ENCODE measurements at regions not wholly inside any gene's neighbourhood (a gene's known extent, or its start where the extent isn't known, plus 50 kb on each side); places are given as distances from the start of the nearest gene placed in this dataset.
A peak's percentile ranks its signal among the peaks of the same experiment; 100 is the strongest.

DNA sequence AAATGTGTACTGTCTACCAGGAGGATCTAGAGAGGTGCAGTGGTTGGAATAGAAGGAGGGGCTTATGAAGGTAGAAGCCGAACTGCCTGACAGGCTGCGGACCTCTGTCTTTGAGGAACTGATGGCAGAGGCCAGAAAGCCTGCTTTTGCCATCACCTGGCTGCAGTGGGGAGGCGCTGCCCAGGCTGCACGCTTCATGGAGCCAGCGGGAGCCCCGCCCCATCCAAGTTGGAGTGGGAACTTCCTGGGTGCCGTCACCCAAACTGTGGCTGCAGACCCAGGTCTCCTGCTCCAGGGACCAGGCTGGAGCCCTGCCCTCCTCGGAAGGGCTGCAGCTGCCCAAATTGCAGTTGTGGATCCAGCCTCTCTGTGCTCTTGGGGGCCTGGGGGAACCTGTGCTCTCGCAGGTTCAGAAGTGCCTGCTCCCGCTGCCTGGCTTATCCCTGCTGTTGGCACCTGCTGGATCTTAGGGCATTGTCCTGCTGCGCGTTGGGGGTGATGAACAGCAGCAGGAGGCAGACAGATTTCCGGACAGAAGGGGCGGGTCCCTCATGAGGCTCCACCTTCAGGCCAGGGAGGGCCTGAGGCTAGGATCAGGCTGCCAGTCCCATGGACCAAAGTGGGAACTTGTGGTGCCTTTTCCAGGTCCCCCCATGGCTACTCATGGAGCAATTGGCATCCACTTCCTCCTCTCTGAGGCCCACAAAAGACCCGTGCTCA lies 118.0 kb upstream of the PLPPR4 start:
- no peak for DNase-seq

DNA sequence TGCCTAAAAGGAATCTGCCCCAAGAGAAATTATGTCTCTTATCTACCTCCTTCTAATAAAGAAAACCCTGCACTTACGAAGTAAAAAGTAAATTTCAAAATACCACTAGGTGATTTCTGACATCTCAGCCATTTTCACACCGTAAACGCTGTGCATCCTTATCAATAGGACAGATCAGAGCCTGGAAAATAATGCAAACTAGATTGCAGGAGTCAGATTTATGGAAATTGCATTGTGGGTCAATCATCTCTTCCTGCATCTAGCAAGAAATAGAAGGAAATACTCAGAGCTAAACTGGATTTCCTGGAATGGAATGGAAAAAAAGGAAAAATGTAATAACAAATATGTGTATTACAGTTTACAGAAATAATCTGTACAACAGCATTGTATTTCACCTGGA lies 114.3 kb upstream of the PLPPR4 start:
- intact Hi-C loops (cut with DNase I), result no loop called here
- DNase-seq, result no peak

More for the DNA sequence above, 118.0 kb upstream of the PLPPR4 start:
- intact Hi-C loops (cut with DNase I), result no loop called here

DNA sequence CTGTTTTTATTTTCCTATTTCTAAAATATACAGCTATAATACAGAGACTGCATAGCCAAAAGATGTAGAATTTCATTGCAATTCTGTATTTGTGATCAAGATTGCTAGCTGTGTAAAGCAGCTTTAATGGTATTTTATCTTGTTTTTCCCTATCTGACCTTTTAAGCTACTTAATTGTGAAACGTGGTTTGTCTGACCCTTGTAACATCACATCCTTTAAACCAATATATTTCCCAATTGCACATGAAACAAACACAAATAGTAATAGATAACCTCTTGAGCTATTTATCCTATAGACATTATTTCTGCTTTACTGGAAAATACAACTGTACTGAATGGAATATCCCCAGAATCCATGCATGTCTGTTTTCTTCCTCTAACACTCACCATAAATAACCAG lies 112.2 kb upstream of the PLPPR4 start:
- intact Hi-C loops (cut with DNase I), result no loop called here
- no peak for DNase-seq

DNA sequence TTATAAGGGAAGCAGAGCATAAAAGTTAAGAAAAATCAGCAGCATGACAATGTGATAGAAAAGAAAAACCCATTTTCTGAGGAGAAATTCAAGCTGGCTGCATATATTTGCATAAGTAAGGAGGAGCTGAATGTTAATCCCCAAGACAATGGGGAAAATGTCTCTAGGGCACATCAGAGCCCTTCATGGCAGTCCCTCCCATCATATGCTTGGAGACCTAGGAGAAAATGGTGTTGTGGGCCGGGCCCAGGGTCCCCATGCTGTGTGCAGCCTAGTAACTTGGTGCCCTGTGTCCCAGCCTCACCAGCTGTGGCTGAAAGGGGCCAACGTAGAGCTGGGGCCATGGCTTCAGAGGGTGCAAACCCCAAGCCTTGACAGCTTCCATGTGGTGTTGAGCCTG lies 100.6 kb upstream of the PLPPR4 start:
- DNase-seq, result no peak
- intact Hi-C loops (cut with DNase I), result no loop called here

DNA sequence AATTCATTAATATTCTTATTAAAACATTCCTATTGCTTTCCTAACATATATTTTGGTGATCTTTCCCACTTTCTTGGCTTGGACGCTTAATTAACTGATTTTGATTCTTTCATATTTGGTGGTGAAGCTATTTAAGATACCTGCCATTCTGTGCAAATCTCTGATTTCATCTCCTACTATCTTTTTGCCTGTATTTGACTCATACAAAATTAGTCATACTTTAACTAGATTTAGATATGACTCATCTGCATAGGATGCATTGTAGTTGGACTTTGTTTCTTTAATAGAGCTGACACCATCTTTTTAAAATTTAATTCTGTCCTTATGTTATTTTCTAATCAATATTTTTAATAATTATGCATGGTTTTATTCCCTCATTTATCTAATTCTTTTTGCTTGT lies 93.8 kb upstream of the PLPPR4 start:
- intact Hi-C loops (cut with DNase I), result loop anchor here (10.0 kb wide), 1 partner anchor 304 kb away; no protein-coding TSS in a partner anchor
- DNase-seq, result no peak

DNA sequence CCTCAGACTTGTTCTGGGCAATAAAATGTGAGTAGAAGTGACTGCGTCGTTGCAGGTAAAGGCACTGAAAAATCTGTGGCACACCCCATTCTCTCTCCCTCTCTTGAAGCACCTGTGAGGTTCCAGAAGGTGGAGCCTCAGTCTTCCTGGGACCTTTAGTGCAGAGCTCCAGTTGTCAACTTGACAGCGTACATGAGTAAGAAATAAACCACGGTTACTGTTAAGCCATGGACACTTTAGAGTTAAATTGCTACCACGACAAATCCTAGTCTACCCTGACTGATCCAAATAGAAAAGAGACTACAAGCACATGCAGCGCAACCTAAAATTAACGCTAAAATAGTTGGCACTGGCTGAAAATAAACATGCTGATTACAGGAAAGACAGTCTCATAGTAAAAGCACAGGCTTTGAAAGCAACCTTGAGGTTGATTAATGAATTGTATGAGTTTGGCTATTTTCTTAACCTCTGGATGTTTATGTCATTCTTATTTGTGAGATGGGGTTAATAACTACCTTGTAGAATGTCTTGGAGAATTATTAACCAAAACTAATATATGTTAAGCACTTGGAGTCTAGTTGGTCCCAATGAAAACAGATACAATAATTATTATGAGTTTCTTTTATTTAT lies 93.0 kb upstream of the PLPPR4 start:
- DNase-seq, result no peak
- intact Hi-C loops (cut with DNase I), result loop anchor here (10.0 kb wide), 1 partner anchor 304 kb away; no protein-coding TSS in a partner anchor

DNA sequence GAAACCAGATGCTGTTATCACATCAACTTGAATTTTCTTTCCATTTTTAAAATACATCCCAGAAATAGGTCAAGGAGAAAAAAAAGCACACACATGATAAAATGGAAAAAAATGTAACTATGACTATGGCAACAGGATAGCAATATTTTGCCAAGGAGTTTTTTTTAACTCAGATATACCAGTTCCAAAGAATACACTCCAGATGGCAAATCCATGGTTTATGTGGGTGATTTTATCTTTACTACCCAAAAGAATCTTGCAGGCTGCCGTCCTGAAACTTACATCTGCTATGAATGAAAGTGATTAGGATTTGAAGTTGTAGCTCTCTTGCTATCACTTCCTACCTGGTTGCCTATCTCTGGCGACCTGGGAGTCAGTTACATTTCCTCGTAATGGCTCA lies 91.0 kb upstream of the PLPPR4 start:
- intact Hi-C loops (cut with DNase I), result loop anchor here (10.0 kb wide), 1 partner anchor 302 kb away; no protein-coding TSS in a partner anchor
- DNase-seq, result no peak

DNA sequence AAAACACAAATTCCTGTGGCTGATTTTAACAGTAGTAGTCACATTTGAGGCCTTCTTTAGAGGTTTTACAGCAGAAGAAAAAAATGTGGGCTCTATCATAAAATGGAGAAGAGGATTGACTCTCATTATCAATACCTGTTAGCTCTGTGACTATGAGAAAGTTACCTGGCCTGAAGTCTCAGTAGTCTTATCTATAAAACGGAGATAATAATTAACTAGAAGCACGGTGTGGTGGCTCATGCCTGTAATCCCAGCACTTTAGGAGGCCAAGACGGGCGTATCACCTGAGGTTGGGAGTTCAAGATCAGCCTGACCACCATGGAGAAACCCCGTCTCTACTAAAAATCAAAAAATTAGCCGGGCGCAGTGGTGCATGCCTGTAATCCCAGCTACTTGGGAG lies 90.4 kb upstream of the PLPPR4 start:
- DNase-seq, result no peak
- intact Hi-C loops (cut with DNase I), result loop anchor here (10.0 kb wide), 1 partner anchor 301 kb away; no protein-coding TSS in a partner anchor

DNA sequence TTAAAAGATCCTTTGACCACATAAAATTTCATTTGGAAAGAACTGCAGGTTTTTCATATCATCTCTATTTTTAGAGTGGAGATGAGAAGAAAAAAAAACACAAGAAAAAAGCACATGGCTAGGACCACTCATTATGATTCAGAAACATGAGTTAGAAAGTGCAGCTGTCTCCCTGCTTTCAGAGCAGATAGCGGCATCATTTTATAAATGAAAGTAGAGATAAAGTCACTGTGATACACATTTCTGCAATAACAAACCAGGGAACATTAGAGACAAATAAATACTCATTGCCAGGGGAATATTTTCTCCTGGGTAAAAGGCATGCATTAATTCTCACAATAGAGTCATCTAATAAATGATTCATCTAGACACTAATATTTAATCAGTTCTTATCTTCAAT lies 87.5 kb upstream of the PLPPR4 start:
- no peak for DNase-seq
- intact Hi-C loops (cut with DNase I), result loop anchor here (10.0 kb wide), 1 partner anchor 298 kb away; no protein-coding TSS in a partner anchor

DNA sequence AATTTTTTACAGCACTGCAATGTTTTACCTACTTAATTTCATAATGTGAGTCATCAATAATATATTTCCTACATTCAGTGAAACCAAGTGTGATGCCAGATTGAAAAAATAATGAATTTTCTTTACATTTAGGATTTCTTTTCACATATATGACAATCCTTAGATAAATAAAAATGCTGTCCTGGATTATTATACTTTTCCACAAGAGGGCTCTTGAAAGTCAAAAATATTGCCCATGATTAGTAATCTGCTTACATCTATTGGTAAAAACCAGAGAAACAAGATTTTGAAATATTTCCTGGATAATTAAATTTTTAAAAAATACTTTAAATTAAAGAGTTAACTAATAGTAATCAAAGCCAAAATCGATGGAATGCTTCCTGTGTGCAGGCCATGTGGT lies 86.8 kb upstream of the PLPPR4 start:
- intact Hi-C loops (cut with DNase I), result loop anchor here (10.0 kb wide), 1 partner anchor 297 kb away; no protein-coding TSS in a partner anchor
- no peak for DNase-seq

DNA sequence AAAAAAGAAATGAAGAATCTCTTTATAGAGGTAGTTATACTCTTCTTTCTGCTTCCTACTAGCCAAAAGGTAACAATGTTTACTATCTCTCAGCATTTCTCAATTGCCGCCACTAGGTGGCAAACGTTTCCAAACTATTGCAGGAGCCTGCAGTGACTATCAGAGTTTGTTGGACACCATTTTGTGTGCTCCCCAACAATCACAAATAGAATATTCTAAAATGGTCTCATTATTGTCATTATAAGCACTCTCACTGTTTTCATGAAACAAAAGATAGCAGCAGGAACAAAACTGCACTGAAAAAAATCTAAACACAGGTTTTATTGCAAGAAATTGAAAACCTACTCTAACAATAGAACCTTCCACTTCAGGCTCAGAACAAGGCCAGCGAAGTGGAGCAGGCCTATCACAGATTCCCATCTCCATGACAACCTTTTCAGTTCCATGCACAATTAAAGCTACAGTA lies 83.9 kb upstream of the PLPPR4 start:
- intact Hi-C loops (cut with DNase I), result loop anchor here (10.0 kb wide), 1 partner anchor 524 kb away; no protein-coding TSS in a partner anchor

DNA sequence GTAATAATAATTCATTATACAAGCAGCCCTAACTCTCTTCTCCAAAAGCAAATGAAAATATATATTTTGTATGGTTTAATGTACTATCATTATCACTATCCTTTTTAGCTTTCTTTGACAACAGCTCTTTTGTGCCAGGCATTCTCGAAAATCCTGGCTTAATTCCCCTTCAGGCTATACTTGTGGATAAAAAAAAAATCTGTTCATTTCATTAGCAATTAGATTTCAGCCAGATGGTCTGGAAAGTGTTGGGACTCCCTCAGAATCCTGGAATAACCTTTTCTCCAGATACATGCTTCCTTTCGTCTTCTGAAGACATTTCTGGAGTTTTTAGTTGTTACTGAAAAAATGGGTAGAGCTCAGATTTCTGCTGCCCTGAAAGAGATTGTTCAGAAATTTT lies 83.4 kb upstream of the PLPPR4 start:
- DNase-seq, result no peak
- intact Hi-C loops (cut with DNase I), result loop anchor here (10.0 kb wide), 1 partner anchor 524 kb away; no protein-coding TSS in a partner anchor

More for the DNA sequence above, 83.9 kb upstream of the PLPPR4 start:
- DNase-seq, result peak; percentile 17 to 95 (median 81)

DNA sequence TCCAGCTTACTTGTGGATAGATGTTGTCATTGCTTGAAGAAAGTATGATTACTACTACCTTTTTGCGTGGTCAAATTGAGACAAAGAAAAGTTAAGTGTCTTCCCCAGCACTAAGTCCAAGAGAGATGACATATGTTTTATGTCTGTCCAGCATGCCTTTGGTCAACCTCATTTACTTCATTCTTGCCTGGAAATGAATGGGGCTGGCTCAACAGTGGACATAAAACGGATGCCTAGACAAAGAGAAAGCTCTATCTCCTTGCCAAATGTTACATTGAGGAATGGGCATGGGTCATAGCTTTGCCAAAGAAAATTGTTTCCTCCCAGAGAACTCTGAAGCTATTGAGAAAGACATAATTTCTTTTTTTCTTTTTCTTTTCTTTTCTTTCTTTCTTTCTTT lies 82.4 kb upstream of the PLPPR4 start:
- DNase-seq, result no peak
- intact Hi-C loops (cut with DNase I), result loop anchor here (10.0 kb wide), 1 partner anchor 523 kb away; no protein-coding TSS in a partner anchor

DNA sequence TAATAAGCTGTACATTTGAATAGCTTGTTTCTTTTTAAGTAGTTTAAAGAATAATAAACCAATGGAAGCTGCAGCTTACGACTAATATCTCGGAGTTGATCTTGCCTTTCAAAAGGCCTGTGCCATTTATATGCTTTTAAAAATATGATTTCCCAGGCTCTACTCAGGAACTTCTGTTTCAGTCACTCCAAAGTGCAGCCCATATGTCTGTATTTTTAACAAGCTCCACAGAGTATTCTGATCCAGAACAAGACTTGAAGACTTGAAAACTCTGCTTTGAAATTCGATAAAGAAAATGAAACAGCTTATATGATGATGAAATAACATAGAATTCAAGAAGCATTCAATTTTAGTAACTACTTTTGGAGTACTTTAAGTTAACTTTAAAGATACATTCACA lies 79.1 kb upstream of the PLPPR4 start:
- intact Hi-C loops (cut with DNase I), result loop anchor here (10.0 kb wide), 1 partner anchor 520 kb away; no protein-coding TSS in a partner anchor

DNA sequence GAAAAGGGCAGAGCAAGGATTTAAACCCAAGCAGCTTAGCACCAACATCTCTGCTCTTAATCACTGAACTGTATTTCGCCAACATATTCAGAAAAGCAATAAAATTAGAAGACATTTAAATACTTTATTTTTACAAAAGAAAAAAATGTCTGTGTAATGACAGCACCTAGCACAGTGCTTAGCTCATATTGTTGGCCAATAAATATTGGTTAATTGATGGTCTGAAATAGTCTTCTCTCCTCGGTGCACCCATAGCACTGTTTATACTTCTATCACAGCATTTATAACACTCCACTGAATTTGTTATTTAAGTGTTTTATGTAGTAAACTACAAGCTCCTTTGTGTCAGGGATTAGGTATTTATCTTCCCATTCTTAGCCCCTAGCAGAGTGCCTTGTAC lies 70.9 kb upstream of the PLPPR4 start:
- DNase-seq, result no peak
- intact Hi-C loops (cut with DNase I), result no loop called here

More for the DNA sequence above, 79.1 kb upstream of the PLPPR4 start:
- no peak for DNase-seq

DNA sequence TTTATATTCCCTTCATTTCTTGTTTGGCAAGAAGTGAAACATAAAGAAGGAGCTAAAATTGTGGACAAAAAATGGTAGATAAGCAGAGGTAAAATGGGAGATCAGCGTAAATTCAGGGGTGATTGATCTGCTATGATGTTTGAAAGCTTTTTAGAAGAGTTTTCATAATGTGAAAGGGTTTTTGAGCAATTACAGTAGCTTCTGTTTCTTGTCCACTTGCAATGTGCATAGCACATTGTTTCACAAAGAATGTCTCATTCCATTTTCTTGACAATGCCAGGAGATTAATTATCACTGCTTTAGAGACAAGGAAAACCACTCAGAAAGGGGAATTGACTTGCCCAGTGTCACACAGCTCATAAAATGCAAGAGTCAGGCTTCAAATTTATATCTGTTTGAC lies 65.9 kb upstream of the PLPPR4 start:
- no peak for DNase-seq
- intact Hi-C loops (cut with DNase I), result no loop called here

DNA sequence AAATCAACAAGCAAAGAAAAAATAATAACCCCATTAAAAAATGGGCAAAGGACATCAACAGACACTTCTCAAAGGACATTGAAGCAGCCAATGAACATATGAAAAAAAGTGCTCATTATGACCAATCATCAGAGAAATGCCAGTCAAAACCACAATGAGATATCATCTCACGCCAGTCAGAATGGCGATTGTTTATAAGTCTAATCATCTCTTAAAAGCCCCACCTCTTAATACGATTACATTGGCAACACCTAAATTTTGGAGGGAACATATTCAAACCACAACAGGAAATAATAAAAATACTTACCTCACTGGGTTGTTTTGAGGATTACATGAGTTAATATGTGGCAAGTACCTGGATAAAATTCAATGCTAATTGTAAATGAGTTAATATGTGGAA lies 57.1 kb upstream of the PLPPR4 start:
- DNase-seq, result no peak
- intact Hi-C loops (cut with DNase I), result no loop called here
